H1 (cell line): ENCODE measurements at regions not wholly inside any gene's neighbourhood (a gene's known extent, or its start where the extent isn't known, plus 50 kb on each side); places are given as distances from the start of the nearest gene placed in this dataset.

Source experiments
- ASH2L ChIP-seq: fragments of 200-600, 300-600 bp; sonication (generic); IDR thresholded peaks from one replicate; pipeline ENCODE4 v1.7.1; 2017; ENCODE audit warnings: low read length
- CHD2 ChIP-seq: IDR thresholded peaks from 2 replicates; pipeline ENCODE4 v1.6.1; 2012; ENCODE audit warnings: low read length, improper control_type of control experiment
- CHD7 ChIP-seq: fragments of 300-600 bp; sonication (generic); IDR thresholded peaks from 2 replicates; pipeline ENCODE4 v1.7.1; 2012; ENCODE audit warnings: low read length, moderate library complexity, mild to moderate bottlenecking, inconsistent platforms; ENCODE audit not compliant: insufficient replicate concordance
- CTBP2 ChIP-seq: IDR thresholded peaks from 2 replicates; pipeline ENCODE4 v1.7.0; 2011; ENCODE audit warnings: borderline replicate concordance, mild to moderate bottlenecking, moderate library complexity, mixed read lengths, low read length; ENCODE audit not compliant: insufficient read depth, insufficient read length
- E2F6 ChIP-seq: IDR thresholded peaks from 2 replicates; pipeline ENCODE4 v1.6.1; 2012; ENCODE audit warnings: inconsistent platforms
- HDAC6 ChIP-seq: IDR thresholded peaks from one replicate; pipeline ENCODE4 v1.7.1; 2012; ENCODE audit warnings: low read depth, mild to moderate bottlenecking, inconsistent platforms, low read length, moderate library complexity
- KDM5A ChIP-seq: fragments of 200-600 bp; IDR thresholded peaks from 2 replicates; pipeline ENCODE4 v1.7.1; 2012; ENCODE audit warnings: mild to moderate bottlenecking, low read length, inconsistent platforms, mixed read lengths
- NANOG ChIP-seq: IDR thresholded peaks from 2 replicates; pipeline ENCODE4 v1.6.1; 2011; ENCODE audit warnings: low read length, low read depth, mild to moderate bottlenecking, inconsistent platforms; ENCODE audit not compliant: insufficient read depth, poor library complexity, severe bottlenecking
- RXRA ChIP-seq: IDR thresholded peaks from 2 replicates; pipeline ENCODE4 v1.6.1; 2011; ENCODE audit warnings: low read depth, mild to moderate bottlenecking, low read length, moderate library complexity; ENCODE audit not compliant: insufficient read depth
- SUZ12 ChIP-seq: fragments of 200-600 bp; sonication (generic); IDR thresholded peaks from 2 replicates; pipeline ENCODE4 v1.6.1; 2012; ENCODE audit warnings: mild to moderate bottlenecking, inconsistent platforms, low read length, moderate library complexity, mixed read lengths

- no peak for TF ChIP-seq CHD7
- TF ChIP-seq KDM5A, result no peak
- TF ChIP-seq CHD2, result no peak
- no peak for TF ChIP-seq HDAC6
- TF ChIP-seq CTBP2, result no peak
- TF ChIP-seq ASH2L, result no peak
- TF ChIP-seq SUZ12, result no peak
- no peak for TF ChIP-seq RXRA
- no peak for TF ChIP-seq E2F6
- TF ChIP-seq NANOG, result no peak
- TF ChIP-seq, all 59 proteins: peak for 0
Measured at GRCh38 chr16:19363740-19364139, 53.9 kb upstream of the TMC5 start (continued).
